Common myeloid progenitor, CD34-positive (primary cell): ENCODE measurements at regions not wholly inside any gene's neighbourhood (a gene's known extent, or its start where the extent isn't known, plus 50 kb on each side); places are given as distances from the start of the nearest gene placed in this dataset.

Source experiments
- CTCF ChIA-PET: fragments of 350-600 bp; sonication (Branson Sonifier 250); formaldehyde crosslinking; loops from one replicate; lab custom pipeline; 2021; ENCODE audit warnings: antibody characterized with exemption; lab: Charles Lee
- POLR2A ChIA-PET: fragments of 350-600 bp; sonication (Branson Sonifier 250); formaldehyde crosslinking; loops from one replicate; lab custom pipeline; 2021; ENCODE audit warnings: antibody characterized with exemption; lab: Charles Lee
- DNase-seq, 3 donors: peaks; one replicate each; pipeline versions ENCODE4 v3.0.0 to v3.0.0-alpha.2; 2013
- H3K27ac ChIP-seq, 2 experiments: 1 replicate in 1 of 2; 2 replicates in 1 of 2; pipeline ENCODE4 v1.7.0; 2013; ENCODE audit warnings: inconsistent platforms in 2 of 2, low read length in 2 of 2, mild to moderate bottlenecking in 2 of 2, low read depth in 1 of 2, moderate library complexity in 1 of 2; ENCODE audit not compliant: severe bottlenecking in 2 of 2, insufficient read depth in 1 of 2, poor library complexity in 1 of 2
- H3K27me3 ChIP-seq, 5 experiments: replicated peaks in 2 of 5; 1 replicate in 3 of 5; 2 replicates in 2 of 5; pipeline versions ENCODE4 v1.6.1 to v1.7.0; 2013; ENCODE audit warnings: low read length in 4 of 5, mild to moderate bottlenecking in 2 of 5, moderate library complexity in 2 of 5, inconsistent platforms in 1 of 5; ENCODE audit not compliant: insufficient read depth in 5 of 5, control insufficient read depth in 4 of 5
- H3K36me3 ChIP-seq, 4 experiments: 1 replicate in 2 of 4; 2 replicates in 2 of 4; pipeline versions ENCODE4 v1.6.1 to v1.7.0; 2013; ENCODE audit warnings: low read length in 3 of 4, control low read depth in 1 of 4, mild to moderate bottlenecking in 1 of 4; ENCODE audit not compliant: control insufficient read depth in 4 of 4, insufficient read depth in 4 of 4
- H3K4me1 ChIP-seq, 4 experiments: 1 replicate in 3 of 4; 2 replicates in 1 of 4; pipeline versions ENCODE4 v1.6.1 to v1.7.1; 2013; ENCODE audit warnings: low read length in 3 of 4, mild to moderate bottlenecking in 3 of 4, control low read depth in 1 of 4, inconsistent platforms in 1 of 4, moderate library complexity in 1 of 4; ENCODE audit not compliant: control insufficient read depth in 4 of 4, insufficient read depth in 4 of 4; ENCODE audit errors: control extremely low read depth in 1 of 4
- H3K4me3 ChIP-seq, 7 experiments: 1 replicate in 4 of 7; 2 replicates in 3 of 7; pipeline versions ENCODE4 v1.5.1 to v1.7.0; 2013; ENCODE audit warnings: mild to moderate bottlenecking in 7 of 7, low read length in 6 of 7, moderate library complexity in 6 of 7, inconsistent platforms in 2 of 7, low read depth in 2 of 7, control low read depth in 1 of 7; ENCODE audit not compliant: insufficient read depth in 4 of 7, control insufficient read depth in 1 of 7; ENCODE audit errors: extremely low read depth in 1 of 7
- H3K9me3 ChIP-seq, 5 experiments: 1 replicate in 4 of 5; 2 replicates in 1 of 5; pipeline versions ENCODE4 v1.6.1 to v1.7.1; 2013; ENCODE audit warnings: low read length in 4 of 5, mild to moderate bottlenecking in 2 of 5, inconsistent platforms in 1 of 5, low read depth in 1 of 5, moderate library complexity in 1 of 5; ENCODE audit not compliant: control insufficient read depth in 4 of 5, insufficient read depth in 2 of 5; ENCODE audit errors: control extremely low read depth in 1 of 5
- WGBS: methylation state at CpG from one replicate; pipeline ENCODE4 v1.1.5; 2013; ENCODE audit not compliant: insufficient coverage; 5-methylcytosine and 5-hydroxymethylcytosine counted together

GRCh38 chr12:15272376-15272775, 49.9 kb upstream of the PTPRO start:
- Histone ChIP-seq H3K27me3 (peaks cover 0 to 31% (median 9%) of the 10 kb centered on the region in 5 experiments), H3K4me3 (no peak overlapping the region), H3K27ac (no peak overlapping the region), H3K9me3 (no peaks in the 10 kb centered on the region), H3K36me3 (no peaks in the 10 kb centered on the region), H3K4me1 (peaks cover 0 to 7% (median 2%) of the 10 kb centered on the region in 4 experiments)
- ChIA-PET CTCF (interaction anchor here (1.1 to 1.6 kb wide), 4 partner anchors 46 to 583 kb away, joined by 3 to 4 read pairs (median 4); partner anchors contain the start of gene RERG), POLR2A (no interaction called here)
- no peak for DNase-seq
- 100% methylated on average over 3 of the region's 4 CpGs for WGBS
